Activated B cell treated with CpG ODN at 0.5 μM for 24 hours (primary cell): ENCODE measurements at regions not wholly inside any gene's neighbourhood (a gene's known extent, or its start where the extent isn't known, plus 50 kb on each side); places are given as distances from the start of the nearest gene placed in this dataset.

Source experiments
- ATAC-seq: fragments of 200-7000 bp; cut with Tn5 transposase; one replicate; pipeline ENCODE4 v1.10.0; 2021; ENCODE audit warnings: low read depth, mild to moderate bottlenecking, moderate library complexity
- CTCF ChIA-PET: fragments of 350-600 bp; sonication (Branson Sonifier 250); formaldehyde crosslinking; loops from one replicate; lab custom pipeline; 2021; ENCODE audit warnings: antibody characterized with exemption; lab: Charles Lee
- POLR2A ChIA-PET: fragments of 350-600 bp; sonication (Branson Sonifier 250); formaldehyde crosslinking; loops from one replicate; lab custom pipeline; 2021; ENCODE audit warnings: antibody characterized with exemption; lab: Charles Lee
- DNase-seq: peaks from one replicate; pipeline ENCODE4 v3.0.0; 2022
- H3K27ac Mint-ChIP-seq: one replicate; pipeline ENCODE4 v1.8.0; 2020; ENCODE audit warnings: mixed read lengths
- H3K27me3 Mint-ChIP-seq: one replicate; pipeline ENCODE4 v1.8.0; 2021; ENCODE audit warnings: mixed read lengths
- H3K36me3 Mint-ChIP-seq: one replicate; pipeline ENCODE4 v1.8.0; 2021; ENCODE audit warnings: low read depth, mixed read lengths
- H3K4me1 Mint-ChIP-seq: one replicate; pipeline ENCODE4 v1.8.0; 2021; ENCODE audit warnings: mixed read lengths
- H3K4me3 Mint-ChIP-seq: one replicate; pipeline ENCODE4 v1.8.0; 2020; ENCODE audit warnings: mild to moderate bottlenecking, mixed read lengths
- H3K9me3 Mint-ChIP-seq: one replicate; pipeline ENCODE4 v1.8.0; 2020; ENCODE audit warnings: mixed read lengths
- intact Hi-C: fragments of 100-400 bp; cut with micrococcal nuclease; formaldehyde crosslinking; loops from one replicate; pipeline ENCODE4 v1.15.1; 2024
- TF ChIP-seq, protein P1 (sequence below): fragments of 200-600 bp; IDR thresholded peaks from one replicate; pipeline ENCODE4 v1.8.0; 2022; ENCODE audit warnings: antibody characterized with exemption, mild to moderate bottlenecking

DNA sequence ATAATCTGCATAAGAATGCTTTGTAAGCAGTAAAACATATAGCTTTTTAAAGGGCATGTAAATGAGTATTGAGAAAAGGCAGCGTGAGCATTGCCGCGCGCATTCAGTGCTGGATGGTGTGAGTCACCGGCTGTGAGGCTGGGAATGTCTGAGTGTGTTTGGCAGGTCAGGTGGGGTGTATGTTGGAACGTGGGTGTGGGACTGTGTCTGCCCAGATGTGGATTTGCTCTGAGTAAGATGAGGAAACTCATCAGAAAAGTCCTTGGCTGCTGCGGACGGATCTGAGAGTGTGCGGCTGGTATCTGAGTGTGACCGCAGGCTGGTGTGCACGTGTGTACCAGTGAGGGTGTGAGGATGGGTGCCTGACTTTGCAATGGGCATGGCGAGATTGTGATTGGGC lies 66.2 kb upstream of the NECTIN1 start:
- POLR2A ChIA-PET: no interaction called here
- H3K36me3 Mint-ChIP-seq: no peaks in the 10 kb centered on the region
- H3K27me3 Mint-ChIP-seq: peaks cover 20% of the 10 kb centered on the region
- H3K27ac Mint-ChIP-seq: no peak overlapping the region
- DNase-seq (no peak), ATAC-seq (no peak)
- H3K4me3 Mint-ChIP-seq: no peak overlapping the region
- H3K4me1 Mint-ChIP-seq: no peaks in the 10 kb centered on the region
- TF ChIP-seq, protein P1, sequence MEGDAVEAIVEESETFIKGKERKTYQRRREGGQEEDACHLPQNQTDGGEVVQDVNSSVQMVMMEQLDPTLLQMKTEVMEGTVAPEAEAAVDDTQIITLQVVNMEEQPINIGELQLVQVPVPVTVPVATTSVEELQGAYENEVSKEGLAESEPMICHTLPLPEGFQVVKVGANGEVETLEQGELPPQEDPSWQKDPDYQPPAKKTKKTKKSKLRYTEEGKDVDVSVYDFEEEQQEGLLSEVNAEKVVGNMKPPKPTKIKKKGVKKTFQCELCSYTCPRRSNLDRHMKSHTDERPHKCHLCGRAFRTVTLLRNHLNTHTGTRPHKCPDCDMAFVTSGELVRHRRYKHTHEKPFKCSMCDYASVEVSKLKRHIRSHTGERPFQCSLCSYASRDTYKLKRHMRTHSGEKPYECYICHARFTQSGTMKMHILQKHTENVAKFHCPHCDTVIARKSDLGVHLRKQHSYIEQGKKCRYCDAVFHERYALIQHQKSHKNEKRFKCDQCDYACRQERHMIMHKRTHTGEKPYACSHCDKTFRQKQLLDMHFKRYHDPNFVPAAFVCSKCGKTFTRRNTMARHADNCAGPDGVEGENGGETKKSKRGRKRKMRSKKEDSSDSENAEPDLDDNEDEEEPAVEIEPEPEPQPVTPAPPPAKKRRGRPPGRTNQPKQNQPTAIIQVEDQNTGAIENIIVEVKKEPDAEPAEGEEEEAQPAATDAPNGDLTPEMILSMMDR: no peak
- CTCF ChIA-PET: no interaction called here
- intact Hi-C loops: no loop called here
- no peaks in the 10 kb centered on the region for H3K9me3 Mint-ChIP-seq

- no peaks in the 10 kb centered on the region for H3K4me1 Mint-ChIP-seq
- no peak overlapping the region for H3K27ac Mint-ChIP-seq
- no peaks in the 10 kb centered on the region for H3K9me3 Mint-ChIP-seq
- DNase-seq: no peak
- ATAC-seq: no peak
- H3K27me3 Mint-ChIP-seq: peaks cover 19% of the 10 kb centered on the region
- ChIA-PET POLR2A (no interaction called here), CTCF (no interaction called here)
- intact Hi-C loops: no loop called here
- no peaks in the 10 kb centered on the region for H3K36me3 Mint-ChIP-seq
- TF ChIP-seq, protein P1: no peak
- no peak overlapping the region for H3K4me3 Mint-ChIP-seq
These were observed 65.8 kb upstream of the NECTIN1 start for GRCh38 chr11:119794756-119795155.

DNA sequence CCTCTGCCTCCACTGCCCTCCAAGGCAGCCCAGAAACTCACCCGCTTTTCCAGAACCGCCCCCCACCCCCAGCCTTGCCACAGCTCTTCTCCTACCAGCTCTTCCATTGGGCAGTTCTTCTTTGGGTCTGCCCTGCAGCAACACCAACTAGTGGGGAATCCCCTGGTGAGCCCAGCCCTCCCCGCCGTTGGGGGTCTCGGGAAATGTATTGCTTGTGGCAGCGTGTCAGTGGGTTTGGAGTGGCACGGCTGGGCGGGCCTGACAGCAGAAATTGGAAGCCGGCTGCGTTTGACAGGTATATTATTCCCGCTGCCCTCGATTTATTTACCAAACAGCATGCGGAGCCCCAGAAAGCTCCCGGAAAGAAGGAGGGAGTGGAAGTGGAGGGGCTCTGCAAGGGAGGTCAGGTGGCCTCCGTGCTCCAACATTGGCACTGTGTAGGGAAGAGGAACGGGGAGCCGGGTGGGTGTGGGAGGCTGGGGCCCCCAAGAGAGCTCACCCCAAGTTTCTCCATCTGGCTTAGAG lies 65.2 kb upstream of the NECTIN1 start:
- H3K4me3 Mint-ChIP-seq: no peak overlapping the region
- ChIA-PET CTCF (no interaction called here), POLR2A (no interaction called here)
- DNase-seq (no peak), ATAC-seq (no peak)
- H3K9me3 Mint-ChIP-seq: no peaks in the 10 kb centered on the region
- H3K27me3 Mint-ChIP-seq: peaks cover 19% of the 10 kb centered on the region
- TF ChIP-seq, protein P1: no peak
- intact Hi-C loops: no loop called here
- no peak overlapping the region for H3K27ac Mint-ChIP-seq
- H3K4me1 Mint-ChIP-seq: no peaks in the 10 kb centered on the region
- H3K36me3 Mint-ChIP-seq: no peaks in the 10 kb centered on the region

DNA sequence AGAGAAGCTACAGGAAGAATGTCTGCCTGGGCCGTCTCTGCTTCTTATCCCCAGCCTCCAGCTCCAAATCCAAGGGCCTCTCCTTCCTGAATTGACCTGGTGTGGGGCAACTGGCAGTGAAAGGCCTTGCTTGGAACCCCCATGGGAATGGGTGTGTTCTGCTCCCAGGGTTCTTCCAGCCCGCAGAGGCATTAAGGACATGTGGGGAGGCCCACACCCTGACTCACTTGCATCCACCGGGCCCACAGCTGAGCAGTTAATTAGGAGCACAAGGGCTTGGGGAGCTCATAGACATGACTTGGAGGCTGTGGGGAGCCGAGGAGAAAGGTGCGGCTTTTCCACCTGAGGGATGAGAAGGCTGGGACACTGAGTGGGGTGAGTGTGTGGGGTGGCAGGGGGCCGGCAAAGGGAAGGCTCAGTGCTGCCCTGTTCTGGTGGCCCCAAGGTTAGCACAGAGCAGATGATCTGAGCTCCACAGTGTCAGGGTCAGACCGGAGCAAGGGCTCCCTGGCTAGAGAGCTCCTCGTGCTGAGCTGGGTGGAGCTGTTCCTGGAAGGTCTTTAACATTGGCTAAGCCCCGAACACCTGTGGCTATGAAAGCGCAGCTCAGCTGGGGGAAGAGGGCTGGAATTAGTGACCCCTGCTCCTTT lies 64.5 kb upstream of the NECTIN1 start:
- no peaks in the 10 kb centered on the region for H3K36me3 Mint-ChIP-seq
- no peaks in the 10 kb centered on the region for H3K9me3 Mint-ChIP-seq
- POLR2A ChIA-PET: no interaction called here
- peaks cover 19% of the 10 kb centered on the region for H3K27me3 Mint-ChIP-seq
- no peak overlapping the region for H3K4me3 Mint-ChIP-seq
- intact Hi-C loops: no loop called here
- TF ChIP-seq, protein P1: no peak
- ATAC-seq (no peak), DNase-seq (no peak)
- CTCF ChIA-PET: no interaction called here
- H3K4me1 Mint-ChIP-seq: no peaks in the 10 kb centered on the region
- no peak overlapping the region for H3K27ac Mint-ChIP-seq

DNA sequence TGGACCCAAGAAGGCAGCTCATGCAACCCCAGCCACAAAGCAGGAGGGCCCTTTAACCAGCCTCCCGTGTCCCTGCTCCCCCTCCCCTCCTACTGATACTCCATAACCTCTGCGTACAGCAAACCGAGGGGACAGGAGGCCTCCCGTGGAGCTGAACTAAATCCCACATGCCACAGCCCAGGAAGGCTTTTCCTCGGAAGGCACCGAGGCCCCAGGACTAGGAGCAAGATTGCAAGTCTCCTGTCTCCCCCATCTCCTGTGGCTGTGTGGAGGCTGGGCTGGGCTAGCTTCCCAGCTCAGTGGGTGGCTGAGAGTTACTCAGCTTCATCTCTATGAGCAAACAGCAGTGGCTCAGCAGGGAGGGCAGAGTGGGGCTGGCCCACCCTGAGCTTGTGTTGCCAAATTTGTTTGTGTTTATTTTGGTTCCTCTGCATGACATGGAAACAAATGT lies 62.7 kb upstream of the NECTIN1 start:
- ChIA-PET CTCF (no interaction called here), POLR2A (interaction anchor here (1.5 kb wide), 1 partner anchor 118 kb away, joined by 5 read pairs; no protein-coding TSS in a partner anchor)
- DNase-seq (no peak), ATAC-seq (no peak)
- Mint-ChIP-seq H3K36me3 (no peaks in the 10 kb centered on the region), H3K9me3 (no peaks in the 10 kb centered on the region), H3K4me3 (no peak overlapping the region), H3K27ac (no peak overlapping the region), H3K27me3 (peaks cover 19% of the 10 kb centered on the region), H3K4me1 (no peaks in the 10 kb centered on the region)
- intact Hi-C loops: no loop called here
- TF ChIP-seq, protein P1: no peak
